Psoas muscle (tissue), 7 donors: ENCODE measurements at regions not wholly inside any gene's neighbourhood (a gene's known extent, or its start where the extent isn't known, plus 50 kb on each side); places are given as distances from the start of the nearest gene placed in this dataset.

ENCODE experiments used
- ATAC-seq, 4 donors: fragments of 200-7000 bp; cut with Tn5 transposase; one replicate each; pipeline ENCODE4 v1.9.1; 2020; ENCODE audit warnings: moderate library complexity in 3 of 4, mild to moderate bottlenecking in 2 of 4
- DNase-seq, 2 donors: peaks; one replicate each; pipeline ENCODE4 v3.0.0-alpha.2; 2020
- H3K27ac ChIP-seq: fragments of 200-600 bp; one replicate; pipeline ENCODE4 v1.8.0; 2022
- H3K27me3 ChIP-seq, 3 donors: fragments of 200-600 bp in 1 of 3; one replicate each; pipeline versions ENCODE4 v1.6.1 to v1.8.0; 2013 to 2022; ENCODE audit warnings: low read length in 2 of 3, mild to moderate bottlenecking in 2 of 3, moderate library complexity in 1 of 3; ENCODE audit not compliant: insufficient read depth in 3 of 3
- H3K36me3 ChIP-seq, 2 donors: fragments of 200-600 bp in 1 of 2; one replicate each; pipeline versions ENCODE4 v1.6.1 to v1.8.0; 2013 to 2022; ENCODE audit warnings: low read depth in 1 of 2, mild to moderate bottlenecking in 1 of 2, moderate library complexity in 1 of 2; ENCODE audit not compliant: insufficient read depth in 1 of 2
- H3K4me1 ChIP-seq: fragments of 200-600 bp; one replicate; pipeline ENCODE4 v1.8.0; 2022
- H3K4me3 ChIP-seq: fragments of 200-600 bp; one replicate; pipeline ENCODE4 v1.8.0; 2022; ENCODE audit warnings: mild to moderate bottlenecking
- H3K9me3 ChIP-seq: fragments of 200-600 bp; one replicate; pipeline ENCODE4 v1.8.0; 2022
- CTCF ChIP-seq: fragments of 200-600 bp; IDR thresholded peaks from one replicate; pipeline ENCODE4 v1.8.0; 2022; ENCODE audit warnings: antibody characterized with exemption
- WGBS, 3 donors: extraction: QIAGEN DNeasy Blood & Tissue Kit; methylation state at CpG; one replicate each; pipeline versions ENCODE4 v1.1.6 to v1.1.7; 2013; 5-methylcytosine and 5-hydroxymethylcytosine counted together
- intact Hi-C, 2 donors: fragments of 100-400 bp; cut with DNase I; formaldehyde crosslinking; loops; one replicate each; pipeline versions ENCODE4 v1.11.0 to v1.14.2; 2022
- donor health status: healthy with polysubstance abuse.
- donor health status: DM: no; HTN: no; CAD: no; lungs with moderate emphysema.
- donor health status: Bipolar disorder and iron deficiency.
- donor health status: healthy.
- donor health status: DM: yes; HTN: yes; CAD: no.
- donor health status: DM: no; HTN: no; CAD: no.
- donor health status: DM: yes; HTN: yes; CAD: no.

- no peak for DNase-seq
- peak in 2 of 4 donors; percentile 26 to 30 for ATAC-seq
- intact Hi-C loops = no loop called here
- WGBS, 3 donors = 79 to 90% (median 84%) methylated on average over 1 of the region's 1 CpG
- no peaks in the 10 kb centered on the region for H3K9me3 ChIP-seq
- H3K36me3 ChIP-seq = no peaks in the 10 kb centered on the region
- H3K27me3 ChIP-seq = no peaks in the 10 kb centered on the region
- H3K4me3 ChIP-seq = no peak overlapping the region
- peak overlapping the region; percentile 33 for H3K27ac ChIP-seq
- no peak for TF ChIP-seq CTCF
- H3K4me1 ChIP-seq = peaks cover 29% of the 10 kb centered on the region
Measured at GRCh38 chr2:63791387-63791786, 50.3 kb upstream of the UGP2 start.
